ENCODE measurements at regions not wholly inside any gene's neighbourhood (a gene's known extent, or its start where the extent isn't known, plus 50 kb on each side); places are given as distances from the start of the nearest gene placed in this dataset.

- TF ChIP-seq PRDM15 (CRISPR knock-in tag; IDR thresholded peaks at IDR 0.05) (no peak), MXD4 (CRISPR knock-in tag; IDR thresholded peaks at IDR 0.05; ENCODE audit: borderline replicate concordance) (no peak), ZNF425 (CRISPR knock-in tag; conservative IDR thresholded peaks at IDR 0.05) (no peak), ZBTB21 (CRISPR knock-in tag; IDR thresholded peaks at IDR 0.05; ENCODE audit: borderline replicate concordance) (no peak), TEAD1 (CRISPR knock-in tag; IDR thresholded peaks at IDR 0.05) (no peak), ERG (CRISPR knock-in tag; IDR thresholded peaks at IDR 0.05) (no peak), RELA (CRISPR knock-in tag; IDR thresholded peaks at IDR 0.05; ENCODE audit: borderline replicate concordance) (no peak), ZNF281 (CRISPR knock-in tag; IDR thresholded peaks at IDR 0.05) (no peak)
These were observed 66.1 kb upstream of the TBCA start (continued) for GRCh38 chr5:77842243-77842642.

- ChIA-PET POLR2A (no interaction called here), CTCF (no interaction called here)
- Mint-ChIP-seq H3K4me3 (no peak overlapping the region), H3K27me3 (ENCODE audit: low read depth) (peaks cover 98% of the 10 kb centered on the region), H3K27ac (no peak overlapping the region), H3K4me1 (peaks cover 16% of the 10 kb centered on the region), H3K9me3 (no peaks in the 10 kb centered on the region), H3K36me3 (no peaks in the 10 kb centered on the region)
- DNase-seq (ENCODE audit: low spot score) (no peak), ATAC-seq (no peak)
- no peak for TF ChIP-seq OVOL2 (CRISPR knock-in tag; IDR thresholded peaks at IDR 0.05; ENCODE audit: borderline replicate concordance)
- TF ChIP-seq HMGXB4 (CRISPR knock-in tag; IDR thresholded peaks at IDR 0.05): no peak
- no peak for TF ChIP-seq NFYB (CRISPR knock-in tag; conservative IDR thresholded peaks at IDR 0.05; ENCODE audit: low read depth)
- no peak for TF ChIP-seq USF2 (CRISPR knock-in tag; IDR thresholded peaks at IDR 0.05)
- TF ChIP-seq ZNF425 (CRISPR knock-in tag; conservative IDR thresholded peaks at IDR 0.05): no peak
- no peak for TF ChIP-seq ARID4B (CRISPR knock-in tag; IDR thresholded peaks at IDR 0.05; ENCODE audit: borderline replicate concordance)
- TF ChIP-seq NR3C1 (CRISPR knock-in tag; conservative IDR thresholded peaks at IDR 0.05; ENCODE audit: low read depth): no peak
- TF ChIP-seq CDX4 (CRISPR knock-in tag; IDR thresholded peaks at IDR 0.05; ENCODE audit: borderline replicate concordance): no peak
These were observed 65.5 kb upstream of the TBCA start for GRCh38 chr5:77841616-77842015.
